BJ (cell line): ENCODE measurements at regions not wholly inside any gene's neighbourhood (a gene's known extent, or its start where the extent isn't known, plus 50 kb on each side); places are given as distances from the start of the nearest gene placed in this dataset.

Experiments
- CTCF ChIA-PET: fragments of 350-600 bp; formaldehyde crosslinking; extraction: SDS; loops from one replicate; lab custom pipeline; 2021; ENCODE audit warnings: antibody characterized with exemption, inconsistent platforms; lab: Yijun Ruan, JAX
- POLR2A ChIA-PET: fragments of 300-600 bp; sonication (Branson Sonifier 250); formaldehyde crosslinking; extraction: SDS; loops from one replicate; lab custom pipeline; 2021; ENCODE audit warnings: antibody characterized with exemption; lab: Charles Lee
- DNase-seq: peaks from one replicate; pipeline ENCODE4 v3.0.0-alpha.2; 2011; ENCODE audit warnings: low read depth
- H3K27me3 ChIP-seq: 2 replicates; pipeline ENCODE4 v1.6.0; 2011; ENCODE audit warnings: low read length; ENCODE audit not compliant: control insufficient read depth, insufficient read depth
- H3K36me3 ChIP-seq: 2 replicates; pipeline ENCODE4 v1.5.1; 2011; ENCODE audit warnings: low read length; ENCODE audit not compliant: control insufficient read depth, insufficient read depth
- H3K4me3 ChIP-seq: 2 replicates; pipeline ENCODE4 v1.5.1; 2011; ENCODE audit warnings: low read depth, mild to moderate bottlenecking, control low read depth, low read length
- CTCF ChIP-seq: IDR thresholded peaks from 2 replicates; pipeline ENCODE4 v1.5.1; 2011; ENCODE audit warnings: low read depth, mild to moderate bottlenecking, control low read depth, inconsistent platforms, low read length, moderate library complexity; ENCODE audit not compliant: insufficient read depth

- no peak for DNase-seq
- no peak for TF ChIP-seq CTCF
- CTCF ChIA-PET: no interaction called here
- Histone ChIP-seq H3K36me3 (no peaks in the 10 kb centered on the region), H3K4me3 (no peak overlapping the region), H3K27me3 (no peaks in the 10 kb centered on the region)
- POLR2A ChIA-PET: no interaction called here
These were observed 308.3 kb downstream of the TBC1D4 start for GRCh38 chr13:75173457-75174356.

- POLR2A ChIA-PET: no interaction called here
- no peak for DNase-seq
- no peak for TF ChIP-seq CTCF
- Histone ChIP-seq H3K4me3 (no peak overlapping the region), H3K36me3 (no peaks in the 10 kb centered on the region), H3K27me3 (no peaks in the 10 kb centered on the region)
- CTCF ChIA-PET: interaction anchor here (0.9 kb wide), 1 partner anchor 10 kb away, joined by 3 read pairs; no protein-coding TSS in a partner anchor
These were observed 311.7 kb downstream of the TBC1D4 start for GRCh38 chr13:75170311-75170710.

GRCh38 chr13:75165543-75166230, 316.3 kb downstream of the TBC1D4 start:
- ChIA-PET POLR2A (no interaction called here), CTCF (interaction anchor here (1.8 kb wide), 1 partner anchor 15 kb away, joined by 5 read pairs; no protein-coding TSS in a partner anchor)
- TF ChIP-seq CTCF: no peak
- no peak for DNase-seq
- no peaks in the 10 kb centered on the region; the same call in 1 of the 2 replicates for H3K27me3 ChIP-seq
- no peaks in the 10 kb centered on the region for H3K36me3 ChIP-seq
- H3K4me3 ChIP-seq: no peak overlapping the region

GRCh38 chr13:75161804-75162203, 320.2 kb downstream of the TBC1D4 start:
- H3K27me3 ChIP-seq: no peaks in the 10 kb centered on the region; the same call in 1 of the 2 replicates
- ChIA-PET POLR2A (no interaction called here), CTCF (no interaction called here)
- DNase-seq: no peak
- no peak for TF ChIP-seq CTCF
- no peak overlapping the region for H3K4me3 ChIP-seq
- no peaks in the 10 kb centered on the region for H3K36me3 ChIP-seq

GRCh38 chr13:75160984-75161383, 321.0 kb downstream of the TBC1D4 start:
- ChIA-PET POLR2A (no interaction called here), CTCF (no interaction called here)
- TF ChIP-seq CTCF: no peak
- Histone ChIP-seq H3K36me3 (no peaks in the 10 kb centered on the region), H3K4me3 (no peak overlapping the region), H3K27me3 (no peaks in the 10 kb centered on the region; the same call in 1 of the 2 replicates)
- no peak for DNase-seq
